ENCODE measurements at regions not wholly inside any gene's neighbourhood (a gene's known extent, or its start where the extent isn't known, plus 50 kb on each side); places are given as distances from the start of the nearest gene placed in this dataset.

GRCh38 chr1:170789063-170789462, 125.1 kb downstream of the PRRX1 start:
- no peak for DNase-seq (ENCODE audit: extremely low read depth, insufficient read length)

GRCh38 chr1:170790175-170790574, 126.2 kb downstream of the PRRX1 start:
- TF ChIP-seq CTCF (IDR thresholded peaks at IDR 0.05; ENCODE audit: insufficient read depth, low read length, poor library complexity, severe bottlenecking) = no peak

More at GRCh38 chr1:170789063-170789462, 125.1 kb downstream of the PRRX1 start:
- no peak overlapping the region for H3K4me3 ChIP-seq (replicated peaks; ENCODE audit: low read depth, low read length)
- H3K27me3 ChIP-seq (replicated peaks; ENCODE audit: control insufficient read depth, insufficient read depth, low read length) = no peaks in the 10 kb centered on the region
- no peaks in the 10 kb centered on the region for H3K36me3 ChIP-seq (ENCODE audit: control insufficient read depth, insufficient read depth, low read length)
- no peak for TF ChIP-seq CTCF (IDR thresholded peaks at IDR 0.05; ENCODE audit: insufficient read depth, low read length, poor library complexity, severe bottlenecking)

GRCh38 chr1:170790651-170791071, 126.7 kb downstream of the PRRX1 start:
- Histone ChIP-seq H3K4me3 (replicated peaks; ENCODE audit: low read depth, low read length) (no peak overlapping the region), H3K27me3 (replicated peaks; ENCODE audit: control insufficient read depth, insufficient read depth, low read length) (no peaks in the 10 kb centered on the region), H3K36me3 (ENCODE audit: control insufficient read depth, insufficient read depth, low read length) (no peaks in the 10 kb centered on the region)
- DNase-seq (ENCODE audit: extremely low read depth, insufficient read length) = no peak
- TF ChIP-seq CTCF (IDR thresholded peaks at IDR 0.05; ENCODE audit: insufficient read depth, low read length, poor library complexity, severe bottlenecking) = no peak

More at GRCh38 chr1:170790175-170790574, 126.2 kb downstream of the PRRX1 start:
- no peak overlapping the region for H3K4me3 ChIP-seq (replicated peaks; ENCODE audit: low read depth, low read length)
- H3K36me3 ChIP-seq (ENCODE audit: control insufficient read depth, insufficient read depth, low read length) = no peaks in the 10 kb centered on the region
- DNase-seq (ENCODE audit: extremely low read depth, insufficient read length) = no peak
- H3K27me3 ChIP-seq (replicated peaks; ENCODE audit: control insufficient read depth, insufficient read depth, low read length) = no peaks in the 10 kb centered on the region

GRCh38 chr1:170791941-170792340, 128.0 kb downstream of the PRRX1 start:
- DNase-seq (ENCODE audit: extremely low read depth, insufficient read length) = no peak
- Histone ChIP-seq H3K27me3 (replicated peaks; ENCODE audit: control insufficient read depth, insufficient read depth, low read length) (no peaks in the 10 kb centered on the region), H3K4me3 (replicated peaks; ENCODE audit: low read depth, low read length) (no peak overlapping the region), H3K36me3 (ENCODE audit: control insufficient read depth, insufficient read depth, low read length) (no peaks in the 10 kb centered on the region)
- no peak for TF ChIP-seq CTCF (IDR thresholded peaks at IDR 0.05; ENCODE audit: insufficient read depth, low read length, poor library complexity, severe bottlenecking)

- Histone ChIP-seq H3K4me3 (replicated peaks; ENCODE audit: low read depth, low read length) (no peak overlapping the region), H3K36me3 (ENCODE audit: control insufficient read depth, insufficient read depth, low read length) (no peaks in the 10 kb centered on the region), H3K27me3 (replicated peaks; ENCODE audit: control insufficient read depth, insufficient read depth, low read length) (no peaks in the 10 kb centered on the region)
- TF ChIP-seq CTCF (IDR thresholded peaks at IDR 0.05; ENCODE audit: insufficient read depth, low read length, poor library complexity, severe bottlenecking) = no peak
- no peak for DNase-seq (ENCODE audit: extremely low read depth, insufficient read length)
Observed at GRCh38 chr1:170800265-170800664, 135.1 kb upstream of the MROH9 start.

- DNase-seq (ENCODE audit: extremely low read depth, insufficient read length) = no peak
- Histone ChIP-seq H3K4me3 (replicated peaks; ENCODE audit: low read depth, low read length) (no peak overlapping the region), H3K27me3 (replicated peaks; ENCODE audit: control insufficient read depth, insufficient read depth, low read length) (no peaks in the 10 kb centered on the region), H3K36me3 (ENCODE audit: control insufficient read depth, insufficient read depth, low read length) (no peaks in the 10 kb centered on the region)
- no peak for TF ChIP-seq CTCF (IDR thresholded peaks at IDR 0.05; ENCODE audit: insufficient read depth, low read length, poor library complexity, severe bottlenecking)
Observed at GRCh38 chr1:170800812-170801211, 134.5 kb upstream of the MROH9 start.

Measured in GM06990 (cell line).